Breast epithelium (tissue), 4 donors: ENCODE measurements at regions not wholly inside any gene's neighbourhood (a gene's known extent, or its start where the extent isn't known, plus 50 kb on each side); places are given as distances from the start of the nearest gene placed in this dataset.

Experiments used
- DNase-seq, 2 donors: peaks; one replicate each; pipeline ENCODE4 v3.0.0-alpha.2; 2019; ENCODE audit warnings: low spot score in 2 of 2
- H3K27ac ChIP-seq, 2 donors: fragments of 200-600 bp; sonication (generic) in 1 of 2; one replicate each; pipeline ENCODE4 v1.5.1; 2016 to 2019; ENCODE audit warnings: mild to moderate bottlenecking in 1 of 2
- H3K27me3 ChIP-seq, 2 donors: fragments of 200-600 bp; sonication (generic) in 1 of 2; one replicate each; pipeline versions ENCODE4 v1.5.1 to v1.6.0; 2017 to 2019; ENCODE audit warnings: control low read depth in 1 of 2, mild to moderate bottlenecking in 1 of 2
- H3K36me3 ChIP-seq: fragments of 200-600 bp; one replicate; pipeline ENCODE4 v1.5.1; 2019
- H3K4me1 ChIP-seq, 2 donors: fragments of 200-600 bp; sonication (generic); one replicate each; pipeline ENCODE4 v1.5.1; 2016 to 2019; ENCODE audit warnings: control low read depth in 1 of 2
- H3K4me3 ChIP-seq, 3 donors: fragments of 200-600 bp; sonication (generic); 1 replicate in 2 of 3; 2 replicates in 1 of 3; pipeline ENCODE4 v1.5.1; 2016 to 2019; ENCODE audit warnings: mild to moderate bottlenecking in 3 of 3, moderate library complexity in 2 of 3
- H3K9me3 ChIP-seq, 2 donors: fragments of 200-600 bp; sonication (generic) in 1 of 2; one replicate each; pipeline ENCODE4 v1.5.1; 2016 to 2019; ENCODE audit warnings: control low read depth in 1 of 2
- POLR2A ChIP-seq: fragments of 450-650 bp; IDR thresholded peaks from one replicate; pipeline ENCODE4 v1.6.1; 2016; ENCODE audit warnings: antibody characterized with exemption, mild to moderate bottlenecking, moderate library complexity
- POLR2AphosphoS5 ChIP-seq, 3 donors: sonication (generic); formaldehyde crosslinking; IDR thresholded peaks; one replicate each; pipeline ENCODE4 v1.6.1; 2017; ENCODE audit warnings: antibody characterized with exemption in 3 of 3
- intact Hi-C: fragments of 100-400 bp; cut with DNase I; formaldehyde crosslinking; loops from one replicate; pipeline ENCODE4 v1.15.1; 2023; ENCODE audit warnings: low total_unique reads
- TF ChIP-seq, protein P1 (sequence below), 3 donors: fragments of 450-650 bp; IDR thresholded peaks; one replicate each; pipeline ENCODE4 v1.5.1; 2016 to 2017; ENCODE audit warnings: antibody characterized with exemption in 3 of 3, mild to moderate bottlenecking in 3 of 3, moderate library complexity in 3 of 3

DNA sequence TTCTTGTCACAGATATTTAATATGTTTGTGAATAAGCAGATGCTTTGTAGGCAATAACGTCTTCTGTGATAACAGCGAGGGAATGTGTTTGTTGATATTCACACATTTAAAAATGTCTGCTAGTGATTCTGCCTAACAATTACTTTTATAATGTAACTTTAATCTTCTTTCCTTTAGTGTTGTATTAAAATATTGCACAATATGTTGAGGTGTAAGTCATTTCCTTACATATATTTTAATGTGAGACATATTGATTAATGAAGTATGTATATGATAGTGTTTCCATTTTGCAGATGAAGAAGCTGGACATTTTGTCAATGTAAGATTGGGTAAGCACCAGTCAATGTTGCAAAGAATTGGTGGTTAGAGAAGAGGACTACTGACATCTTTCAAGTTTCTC is 324.4 kb downstream of the SLITRK1 start:
- no peak overlapping the region for H3K4me3 ChIP-seq
- H3K27ac ChIP-seq: no peak overlapping the region
- no peak for DNase-seq
- no peaks in the 10 kb centered on the region for H3K36me3 ChIP-seq
- intact Hi-C loops: no loop called here
- H3K9me3 ChIP-seq: no peaks in the 10 kb centered on the region
- H3K27me3 ChIP-seq: no peaks in the 10 kb centered on the region
- TF ChIP-seq POLR2AphosphoS5 (IDR thresholded peaks at IDR 0.05) (no peak), POLR2A (no peak)
- TF ChIP-seq, protein P1, sequence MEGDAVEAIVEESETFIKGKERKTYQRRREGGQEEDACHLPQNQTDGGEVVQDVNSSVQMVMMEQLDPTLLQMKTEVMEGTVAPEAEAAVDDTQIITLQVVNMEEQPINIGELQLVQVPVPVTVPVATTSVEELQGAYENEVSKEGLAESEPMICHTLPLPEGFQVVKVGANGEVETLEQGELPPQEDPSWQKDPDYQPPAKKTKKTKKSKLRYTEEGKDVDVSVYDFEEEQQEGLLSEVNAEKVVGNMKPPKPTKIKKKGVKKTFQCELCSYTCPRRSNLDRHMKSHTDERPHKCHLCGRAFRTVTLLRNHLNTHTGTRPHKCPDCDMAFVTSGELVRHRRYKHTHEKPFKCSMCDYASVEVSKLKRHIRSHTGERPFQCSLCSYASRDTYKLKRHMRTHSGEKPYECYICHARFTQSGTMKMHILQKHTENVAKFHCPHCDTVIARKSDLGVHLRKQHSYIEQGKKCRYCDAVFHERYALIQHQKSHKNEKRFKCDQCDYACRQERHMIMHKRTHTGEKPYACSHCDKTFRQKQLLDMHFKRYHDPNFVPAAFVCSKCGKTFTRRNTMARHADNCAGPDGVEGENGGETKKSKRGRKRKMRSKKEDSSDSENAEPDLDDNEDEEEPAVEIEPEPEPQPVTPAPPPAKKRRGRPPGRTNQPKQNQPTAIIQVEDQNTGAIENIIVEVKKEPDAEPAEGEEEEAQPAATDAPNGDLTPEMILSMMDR (IDR thresholded peaks at IDR 0.05): no peak
- H3K4me1 ChIP-seq: no peaks in the 10 kb centered on the region

DNA sequence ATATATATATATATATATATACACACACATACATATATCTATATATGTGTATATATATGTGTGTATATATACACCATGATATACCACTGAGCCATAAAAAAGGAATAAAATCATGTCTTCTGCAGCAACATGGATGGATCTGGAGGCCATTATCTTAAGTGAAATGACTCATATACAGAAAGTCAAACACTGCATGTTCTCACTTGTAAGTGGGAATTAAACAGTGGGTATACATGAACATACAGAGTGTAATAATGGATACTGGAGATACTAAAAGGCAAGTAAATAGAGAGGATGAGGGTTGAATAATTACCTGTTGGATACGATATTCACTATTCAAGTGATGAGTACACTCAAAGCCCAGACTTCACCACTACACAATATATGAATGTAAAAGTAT is 332.6 kb downstream of the SLITRK1 start:
- intact Hi-C loops: no loop called here
- Histone ChIP-seq H3K4me1 (no peaks in the 10 kb centered on the region), H3K9me3 (peaks cover 0 to 9% of the 10 kb centered on the region in 2 donors), H3K4me3 (no peak overlapping the region), H3K27me3 (no peaks in the 10 kb centered on the region), H3K36me3 (no peaks in the 10 kb centered on the region), H3K27ac (no peak overlapping the region)
- no peak for DNase-seq
- no peak for TF ChIP-seq POLR2AphosphoS5 (IDR thresholded peaks at IDR 0.05)
- TF ChIP-seq, protein P1 (IDR thresholded peaks at IDR 0.05): no peak
- no peak for TF ChIP-seq POLR2A

DNA sequence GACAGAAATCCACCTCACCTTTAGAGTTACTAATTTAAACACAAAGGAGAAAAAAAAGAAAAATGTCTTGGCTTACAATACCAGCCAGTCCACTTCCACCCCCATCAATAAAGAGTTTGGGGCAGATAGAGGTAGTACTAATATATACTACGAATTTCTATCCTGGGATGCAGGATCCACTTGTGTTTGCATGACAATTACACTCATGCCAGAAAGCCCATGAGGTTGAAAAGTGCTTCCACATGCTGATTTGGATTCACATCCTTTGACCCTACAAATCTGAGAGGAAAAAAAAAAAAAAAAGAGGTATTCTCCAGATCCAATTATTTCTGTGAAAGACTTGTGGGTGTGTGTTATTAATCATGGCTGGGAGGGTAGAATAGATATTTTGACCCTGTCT is 335.2 kb downstream of the SLITRK1 start:
- Histone ChIP-seq H3K4me1 (no peaks in the 10 kb centered on the region), H3K36me3 (no peaks in the 10 kb centered on the region), H3K27ac (no peak overlapping the region), H3K4me3 (no peak overlapping the region), H3K9me3 (peaks cover 0 to 9% of the 10 kb centered on the region in 2 donors), H3K27me3 (no peaks in the 10 kb centered on the region)
- TF ChIP-seq POLR2A: no peak
- TF ChIP-seq, protein P1 (IDR thresholded peaks at IDR 0.05): no peak
- TF ChIP-seq POLR2AphosphoS5 (IDR thresholded peaks at IDR 0.05): no peak
- intact Hi-C loops: no loop called here
- DNase-seq: no peak

DNA sequence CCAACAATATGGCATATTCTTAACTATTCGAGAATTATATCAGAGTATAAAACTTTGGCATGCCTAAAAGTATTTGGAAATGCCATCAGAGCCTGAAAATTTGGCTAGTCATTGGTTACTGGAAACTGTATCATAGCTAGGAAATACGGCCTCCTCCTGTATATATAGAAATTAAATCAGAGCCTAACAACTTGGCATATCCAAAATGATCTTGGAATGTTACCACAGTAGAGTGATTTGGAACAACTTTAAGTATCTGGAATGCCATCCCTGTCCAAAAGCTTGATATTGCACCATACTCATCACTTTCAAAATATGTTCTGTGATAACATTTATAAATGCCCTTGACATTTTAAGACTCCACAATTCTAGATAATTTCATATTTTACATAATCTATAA is 335.8 kb downstream of the SLITRK1 start:
- Histone ChIP-seq H3K27ac (no peak overlapping the region), H3K27me3 (no peaks in the 10 kb centered on the region), H3K36me3 (no peaks in the 10 kb centered on the region), H3K9me3 (peaks cover 0 to 9% of the 10 kb centered on the region in 2 donors), H3K4me3 (no peak overlapping the region), H3K4me1 (no peaks in the 10 kb centered on the region)
- no peak for TF ChIP-seq POLR2A
- TF ChIP-seq POLR2AphosphoS5 (IDR thresholded peaks at IDR 0.05): no peak
- TF ChIP-seq, protein P1 (IDR thresholded peaks at IDR 0.05): no peak
- DNase-seq: no peak
- intact Hi-C loops: no loop called here

DNA sequence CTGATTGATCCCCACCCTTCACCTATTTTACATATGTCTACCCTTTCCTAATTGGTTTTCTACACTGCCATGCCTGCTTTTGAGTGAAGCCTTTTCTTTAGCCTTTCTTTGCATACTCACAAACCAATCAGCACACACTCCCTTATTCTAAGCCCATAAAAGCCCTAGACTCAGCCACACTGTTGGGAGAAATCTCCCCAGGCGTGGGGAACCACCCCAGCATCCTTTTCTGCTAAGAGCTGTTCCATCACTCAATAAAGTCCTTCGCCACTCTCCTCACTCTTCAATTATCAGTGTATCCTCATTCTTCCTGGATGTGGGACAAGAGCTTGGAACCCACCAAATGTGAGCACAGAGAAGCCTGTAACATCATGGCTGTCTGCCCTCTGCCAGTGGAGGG is 343.6 kb downstream of the SLITRK1 start:
- Histone ChIP-seq H3K36me3 (no peaks in the 10 kb centered on the region), H3K4me1 (no peaks in the 10 kb centered on the region), H3K27ac (no peak overlapping the region), H3K9me3 (peaks cover 8 to 17% of the 10 kb centered on the region in 2 donors), H3K4me3 (no peak overlapping the region), H3K27me3 (no peaks in the 10 kb centered on the region)
- intact Hi-C loops: no loop called here
- DNase-seq: no peak
- TF ChIP-seq POLR2AphosphoS5 (IDR thresholded peaks at IDR 0.05) (no peak), POLR2A (no peak)
- TF ChIP-seq, protein P1 (IDR thresholded peaks at IDR 0.05): no peak
